GM12891 (cell line): ENCODE measurements at regions not wholly inside any gene's neighbourhood (a gene's known extent, or its start where the extent isn't known, plus 50 kb on each side); places are given as distances from the start of the nearest gene placed in this dataset.

ENCODE experiments used
- PAX5 ChIP-seq: IDR thresholded peaks from 2 replicates; pipeline ENCODE4 v1.6.1; 2011; ENCODE audit warnings: low read length, moderate library complexity, mild to moderate bottlenecking; ENCODE audit not compliant: insufficient read depth, severe bottlenecking
- POLR2A ChIP-seq: IDR thresholded peaks from 2 replicates; pipeline ENCODE4 v1.6.1; 2011; ENCODE audit warnings: low read depth, low read length, control low read depth
- POLR2AphosphoS5 ChIP-seq: IDR thresholded peaks from 2 replicates; pipeline ENCODE4 v1.6.1; 2011; ENCODE audit warnings: low read depth, low read length, control low read depth
- POU2F2 ChIP-seq: IDR thresholded peaks from 2 replicates; pipeline ENCODE4 v1.6.1; 2011; ENCODE audit warnings: low read depth, mild to moderate bottlenecking, control low read depth, low read length, moderate library complexity
- SPI1 ChIP-seq: IDR thresholded peaks from 2 replicates; pipeline ENCODE4 v1.6.1; 2011; ENCODE audit warnings: low read depth, low read length, control low read depth
- TAF1 ChIP-seq: IDR thresholded peaks from 2 replicates; pipeline ENCODE4 v1.6.1; 2011; ENCODE audit warnings: low read depth, low read length, control low read depth

DNA sequence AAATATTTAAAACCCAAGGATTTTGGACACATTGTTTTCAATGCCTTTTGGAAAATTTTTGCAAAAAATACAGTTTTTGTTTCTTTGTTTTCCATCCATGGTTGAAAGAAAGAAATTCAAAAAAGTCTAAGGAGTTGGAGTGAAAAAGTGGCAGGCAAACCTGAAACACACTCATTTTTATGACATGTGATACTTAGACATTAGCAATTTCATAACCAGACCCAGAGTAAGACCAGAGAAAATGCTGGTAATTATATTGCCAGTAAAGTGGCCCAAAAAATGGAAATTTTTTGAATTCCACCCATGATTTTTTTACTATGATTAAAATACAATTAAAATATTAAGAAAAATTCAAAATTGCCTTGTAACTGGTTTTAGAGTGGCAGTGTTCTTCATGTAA is 128.2 kb downstream of the SLC17A6 start:
- TF ChIP-seq POLR2A = no peak
- no peak for TF ChIP-seq POLR2AphosphoS5
- TF ChIP-seq TAF1 = no peak
- TF ChIP-seq SPI1 = no peak
- TF ChIP-seq POU2F2 = no peak
- no peak for TF ChIP-seq PAX5
